AG09319 (cell line): ENCODE measurements at regions not wholly inside any gene's neighbourhood (a gene's known extent, or its start where the extent isn't known, plus 50 kb on each side); places are given as distances from the start of the nearest gene placed in this dataset.

Experiments used
- DNase-seq: peaks from one replicate; pipeline ENCODE4 v3.0.0-alpha.2; 2010; ENCODE audit warnings: low read depth; ENCODE audit errors: extremely low read depth
- TF ChIP-seq, protein P1 (sequence below): IDR thresholded peaks from 2 replicates; pipeline ENCODE4 v1.5.1; 2011; ENCODE audit warnings: low read depth, mild to moderate bottlenecking, inconsistent platforms, low read length, moderate library complexity

DNA sequence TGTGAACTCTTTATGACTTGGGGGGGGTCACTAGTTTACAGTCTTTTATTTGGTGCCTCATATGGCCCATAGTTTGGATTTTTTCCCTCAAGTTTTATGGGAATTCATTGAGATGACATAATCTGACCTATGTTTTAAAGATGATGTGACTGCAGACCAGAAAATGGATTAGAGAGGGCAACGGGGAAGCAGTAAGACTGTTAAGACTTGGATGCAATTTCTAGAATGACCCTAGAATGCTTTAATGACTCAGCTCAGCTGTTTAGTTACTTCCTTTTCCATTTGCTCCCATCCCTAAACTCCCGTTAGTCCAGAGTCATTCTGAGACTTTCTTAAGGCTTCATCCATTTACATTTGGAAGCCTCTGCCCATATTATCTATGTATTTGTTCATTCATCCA is 59.9 kb upstream of the PDGFRA start:
- TF ChIP-seq, protein P1, sequence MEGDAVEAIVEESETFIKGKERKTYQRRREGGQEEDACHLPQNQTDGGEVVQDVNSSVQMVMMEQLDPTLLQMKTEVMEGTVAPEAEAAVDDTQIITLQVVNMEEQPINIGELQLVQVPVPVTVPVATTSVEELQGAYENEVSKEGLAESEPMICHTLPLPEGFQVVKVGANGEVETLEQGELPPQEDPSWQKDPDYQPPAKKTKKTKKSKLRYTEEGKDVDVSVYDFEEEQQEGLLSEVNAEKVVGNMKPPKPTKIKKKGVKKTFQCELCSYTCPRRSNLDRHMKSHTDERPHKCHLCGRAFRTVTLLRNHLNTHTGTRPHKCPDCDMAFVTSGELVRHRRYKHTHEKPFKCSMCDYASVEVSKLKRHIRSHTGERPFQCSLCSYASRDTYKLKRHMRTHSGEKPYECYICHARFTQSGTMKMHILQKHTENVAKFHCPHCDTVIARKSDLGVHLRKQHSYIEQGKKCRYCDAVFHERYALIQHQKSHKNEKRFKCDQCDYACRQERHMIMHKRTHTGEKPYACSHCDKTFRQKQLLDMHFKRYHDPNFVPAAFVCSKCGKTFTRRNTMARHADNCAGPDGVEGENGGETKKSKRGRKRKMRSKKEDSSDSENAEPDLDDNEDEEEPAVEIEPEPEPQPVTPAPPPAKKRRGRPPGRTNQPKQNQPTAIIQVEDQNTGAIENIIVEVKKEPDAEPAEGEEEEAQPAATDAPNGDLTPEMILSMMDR = no peak
- no peak for DNase-seq

DNA sequence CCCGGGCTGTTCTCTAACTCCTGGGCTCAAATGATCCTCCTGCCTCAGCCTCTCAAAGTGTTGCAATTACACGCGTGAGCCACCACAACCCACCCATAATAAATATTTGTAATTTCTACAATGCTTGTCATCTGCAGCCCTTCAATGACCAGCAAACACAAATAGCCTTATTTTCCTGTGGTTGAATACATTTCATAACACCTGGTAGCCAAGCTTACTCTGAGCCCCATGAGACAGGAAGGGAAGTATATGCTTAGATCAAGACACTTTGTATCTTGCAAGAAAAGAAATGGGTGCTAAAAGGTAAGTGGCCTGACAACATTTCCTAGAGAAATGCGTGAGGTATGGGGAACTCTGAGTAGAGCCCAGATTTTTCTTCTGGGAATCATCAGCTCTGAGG is 56.9 kb upstream of the PDGFRA start:
- TF ChIP-seq, protein P1 = no peak

DNA sequence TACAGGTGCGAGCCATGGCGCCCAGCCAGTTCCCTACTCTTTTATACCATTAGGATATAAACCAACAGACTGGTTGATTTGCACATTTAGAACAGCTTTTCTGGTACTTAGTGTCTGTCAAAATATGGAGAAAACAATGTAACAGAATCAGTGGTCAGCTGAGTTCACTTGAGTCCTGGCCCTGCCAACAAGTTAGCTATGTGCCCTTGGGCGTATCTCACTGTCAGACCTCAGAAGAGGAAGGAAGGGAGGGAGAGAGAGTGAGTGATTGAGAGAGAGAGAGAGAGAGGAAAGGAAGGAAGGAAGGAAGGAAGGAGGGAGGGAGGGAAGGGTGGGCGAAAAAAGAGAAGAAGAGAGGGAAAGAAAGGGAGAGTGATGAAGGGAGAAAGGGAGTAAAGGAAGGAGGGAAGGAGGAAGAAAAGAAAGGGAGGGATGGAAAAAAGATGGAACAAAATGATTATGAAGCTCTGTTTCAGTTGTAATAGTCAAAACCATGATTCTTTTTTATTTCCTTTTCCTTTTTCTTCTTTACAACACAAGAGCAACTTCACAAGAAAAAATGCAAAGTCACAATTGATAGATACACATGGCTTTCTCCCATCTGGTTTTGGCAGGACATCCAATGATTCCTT is 55.7 kb upstream of the PDGFRA start:
- TF ChIP-seq, protein P1 = no peak

More for the DNA sequence above, 56.9 kb upstream of the PDGFRA start:
- no peak for DNase-seq

DNA sequence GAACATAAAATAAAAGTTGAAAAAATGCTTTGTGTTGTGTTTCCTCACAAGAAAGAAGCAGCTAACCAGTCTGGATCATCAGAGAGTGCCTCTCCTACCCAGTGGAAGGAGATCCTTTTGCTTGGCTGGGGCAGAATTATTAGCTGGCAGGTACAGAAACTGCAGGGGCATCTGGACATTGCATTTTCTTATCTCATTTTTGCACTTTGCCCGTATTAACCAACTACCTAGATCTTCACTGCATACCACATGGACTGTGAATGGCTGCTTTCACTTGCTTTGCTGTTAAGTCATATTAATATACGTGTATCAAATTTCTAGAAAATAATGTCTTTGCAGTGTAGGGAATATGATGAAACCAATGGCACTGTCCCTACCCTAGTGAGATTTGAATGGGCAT is 52.9 kb upstream of the PDGFRA start:
- DNase-seq = no peak
- TF ChIP-seq, protein P1 = no peak

More for the DNA sequence above, 55.7 kb upstream of the PDGFRA start:
- DNase-seq = no peak
